ENCODE measurements at regions not wholly inside any gene's neighbourhood (a gene's known extent, or its start where the extent isn't known, plus 50 kb on each side); places are given as distances from the start of the nearest gene placed in this dataset.

DNA sequence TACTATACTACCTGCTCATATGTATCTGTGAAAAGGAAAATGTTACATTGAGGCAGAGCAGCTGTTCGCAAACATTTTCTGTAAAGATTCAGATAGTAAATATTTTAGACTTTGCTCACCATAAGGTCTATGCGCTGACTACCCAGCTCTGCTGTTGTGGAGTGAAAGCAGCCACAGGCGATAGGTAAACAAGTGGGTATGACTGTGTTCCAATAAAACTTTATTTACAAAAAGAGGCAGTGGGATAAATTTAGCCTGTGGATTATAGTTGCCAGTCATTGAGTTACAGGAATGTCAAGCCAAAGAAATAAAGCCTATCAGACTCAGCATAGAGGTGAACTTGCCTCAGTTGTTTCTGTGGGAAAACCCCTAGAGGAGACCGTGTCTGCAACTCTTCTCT is 487.7 kb upstream of the API5 start:
- DNase-seq: no peak
- H3K9me3 Mint-ChIP-seq: peaks cover 0 to 8% (median 3%) of the 10 kb centered on the region in 8 donors
- no peak overlapping the region for H3K27ac ChIP-seq (ENCODE audit: low read depth, low read length)
- H3K36me3 ChIP-seq (ENCODE audit: insufficient read depth, low read length): no peaks in the 10 kb centered on the region
- H3K9me3 ChIP-seq (ENCODE audit: control insufficient read depth in 1 of 2, low read length in 2 of 2): no peaks in the 10 kb centered on the region
- no peak overlapping the region for H3K4me3 Mint-ChIP-seq
- H3K27ac Mint-ChIP-seq: no peak overlapping the region
- no peaks in the 10 kb centered on the region for H3K4me1 ChIP-seq (ENCODE audit: insufficient read depth, low read length)
- no peaks in the 10 kb centered on the region for H3K36me3 Mint-ChIP-seq
- no peaks in the 10 kb centered on the region for H3K27me3 ChIP-seq (ENCODE audit: insufficient read depth, low read length)
- H3K4me1 Mint-ChIP-seq: no peaks in the 10 kb centered on the region
- POLR2A ChIA-PET (ENCODE audit: partially characterized antibody): no interaction called here
- CTCF ChIA-PET (ENCODE audit: partially characterized antibody): no interaction called here
- no peaks in the 10 kb centered on the region for H3K27me3 Mint-ChIP-seq
- intact Hi-C loops (cut with micrococcal nuclease): no loop called here
- no peak overlapping the region for H3K4me3 ChIP-seq (ENCODE audit: low read length in 2 of 2)

DNA sequence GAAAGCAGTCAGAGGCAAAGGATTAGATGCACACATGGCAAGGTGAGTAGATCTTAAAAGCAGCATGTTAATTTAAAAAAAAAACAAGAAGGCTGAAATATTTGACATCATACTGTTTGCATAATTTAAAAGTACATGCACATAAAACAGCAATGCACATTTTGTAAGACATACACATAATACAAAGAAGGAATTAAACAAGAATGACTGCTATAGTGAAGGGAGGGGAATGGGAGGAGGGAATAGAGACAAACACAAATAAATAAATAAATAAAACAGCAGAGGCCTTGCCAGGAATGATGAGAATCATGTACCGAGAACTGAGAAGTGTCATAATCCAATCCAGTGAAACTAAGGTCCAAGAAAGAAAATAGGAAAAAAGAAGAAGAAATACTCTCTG is 486.2 kb upstream of the API5 start:
- H3K36me3 Mint-ChIP-seq: no peaks in the 10 kb centered on the region
- POLR2A ChIA-PET (ENCODE audit: partially characterized antibody): no interaction called here
- H3K36me3 ChIP-seq (ENCODE audit: insufficient read depth, low read length): no peaks in the 10 kb centered on the region
- no peak overlapping the region for H3K27ac ChIP-seq (ENCODE audit: low read depth, low read length)
- CTCF ChIA-PET (ENCODE audit: partially characterized antibody): no interaction called here
- peaks cover 0 to 8% (median 3%) of the 10 kb centered on the region in 8 donors for H3K9me3 Mint-ChIP-seq
- H3K27me3 Mint-ChIP-seq: no peaks in the 10 kb centered on the region
- H3K4me1 ChIP-seq (ENCODE audit: insufficient read depth, low read length): no peaks in the 10 kb centered on the region
- no peak for DNase-seq
- intact Hi-C loops (cut with micrococcal nuclease): no loop called here
- no peaks in the 10 kb centered on the region for H3K27me3 ChIP-seq (ENCODE audit: insufficient read depth, low read length)
- H3K27ac Mint-ChIP-seq: no peak overlapping the region
- H3K9me3 ChIP-seq (ENCODE audit: control insufficient read depth in 1 of 2, low read length in 2 of 2): no peaks in the 10 kb centered on the region
- H3K4me3 ChIP-seq (ENCODE audit: low read length in 2 of 2): no peak overlapping the region
- no peaks in the 10 kb centered on the region for H3K4me1 Mint-ChIP-seq
- H3K4me3 Mint-ChIP-seq: no peak overlapping the region

DNA sequence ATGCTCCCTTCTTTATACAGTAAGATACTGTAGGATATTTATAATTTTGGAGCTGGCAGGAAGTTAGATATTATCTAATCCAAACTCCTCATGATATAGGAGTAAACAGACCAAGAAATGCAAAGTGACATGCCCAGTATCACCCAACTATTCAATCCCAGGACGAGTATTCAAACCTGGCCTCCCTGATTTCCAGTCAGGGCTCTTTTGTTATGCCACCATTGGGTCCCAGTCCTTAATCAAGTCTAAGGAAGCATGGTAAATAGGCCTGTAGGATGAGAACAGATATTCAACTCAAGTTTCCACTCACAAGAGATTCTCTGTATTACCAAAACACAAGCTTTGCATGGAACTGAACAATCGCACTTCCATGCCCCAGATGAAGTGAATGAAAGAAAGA is 484.0 kb upstream of the API5 start:
- Mint-ChIP-seq H3K4me1 (no peaks in the 10 kb centered on the region), H3K9me3 (peaks cover 0 to 12% (median 2%) of the 10 kb centered on the region in 8 donors), H3K27ac (no peak overlapping the region), H3K4me3 (no peak overlapping the region), H3K36me3 (no peaks in the 10 kb centered on the region), H3K27me3 (no peaks in the 10 kb centered on the region)
- Histone ChIP-seq H3K27me3 (ENCODE audit: insufficient read depth, low read length) (no peaks in the 10 kb centered on the region), H3K4me1 (ENCODE audit: insufficient read depth, low read length) (no peaks in the 10 kb centered on the region), H3K4me3 (ENCODE audit: low read length in 2 of 2) (no peak overlapping the region), H3K27ac (ENCODE audit: low read depth, low read length) (no peak overlapping the region), H3K36me3 (ENCODE audit: insufficient read depth, low read length) (no peaks in the 10 kb centered on the region), H3K9me3 (ENCODE audit: control insufficient read depth in 1 of 2, low read length in 2 of 2) (no peaks in the 10 kb centered on the region)
- no peak for DNase-seq
- intact Hi-C loops (cut with micrococcal nuclease): no loop called here
- POLR2A ChIA-PET (ENCODE audit: partially characterized antibody): no interaction called here
- CTCF ChIA-PET (ENCODE audit: partially characterized antibody): no interaction called here

GRCh38 chr11:42837994-42838393 is 473.8 kb upstream of the API5 start:
- H3K36me3 Mint-ChIP-seq: no peaks in the 10 kb centered on the region
- CTCF ChIA-PET (ENCODE audit: partially characterized antibody): no interaction called here
- H3K27me3 Mint-ChIP-seq: no peaks in the 10 kb centered on the region
- Histone ChIP-seq H3K4me1 (ENCODE audit: insufficient read depth, low read length) (no peaks in the 10 kb centered on the region), H3K27ac (ENCODE audit: low read depth, low read length) (no peak overlapping the region), H3K36me3 (ENCODE audit: insufficient read depth, low read length) (no peaks in the 10 kb centered on the region), H3K4me3 (ENCODE audit: low read length in 2 of 2) (no peak overlapping the region), H3K9me3 (ENCODE audit: control insufficient read depth in 1 of 2, low read length in 2 of 2) (no peaks in the 10 kb centered on the region), H3K27me3 (ENCODE audit: insufficient read depth, low read length) (no peaks in the 10 kb centered on the region)
- no peak overlapping the region for H3K27ac Mint-ChIP-seq
- no peak for DNase-seq
- peaks cover 0 to 38% (median 12%) of the 10 kb centered on the region in 8 donors for H3K9me3 Mint-ChIP-seq
- no peak overlapping the region for H3K4me3 Mint-ChIP-seq
- intact Hi-C loops (cut with micrococcal nuclease): no loop called here
- H3K4me1 Mint-ChIP-seq: no peaks in the 10 kb centered on the region
- POLR2A ChIA-PET (ENCODE audit: partially characterized antibody): no interaction called here

GRCh38 chr11:42840176-42840829 is 471.5 kb upstream of the API5 start:
- H3K9me3 ChIP-seq (ENCODE audit: control insufficient read depth in 1 of 2, low read length in 2 of 2): no peaks in the 10 kb centered on the region
- ChIA-PET CTCF (ENCODE audit: partially characterized antibody) (no interaction called here), POLR2A (ENCODE audit: partially characterized antibody) (no interaction called here)
- H3K36me3 Mint-ChIP-seq: no peaks in the 10 kb centered on the region
- H3K4me1 Mint-ChIP-seq: no peaks in the 10 kb centered on the region
- H3K4me3 ChIP-seq (ENCODE audit: low read length in 2 of 2): no peak overlapping the region
- H3K27ac ChIP-seq (ENCODE audit: low read depth, low read length): no peak overlapping the region
- H3K27ac Mint-ChIP-seq: no peak overlapping the region
- intact Hi-C loops (cut with micrococcal nuclease): no loop called here
- no peaks in the 10 kb centered on the region for H3K4me1 ChIP-seq (ENCODE audit: insufficient read depth, low read length)
- no peak for DNase-seq
- H3K27me3 ChIP-seq (ENCODE audit: insufficient read depth, low read length): no peaks in the 10 kb centered on the region
- peaks cover 0 to 27% (median 7%) of the 10 kb centered on the region in 8 donors for H3K9me3 Mint-ChIP-seq
- no peaks in the 10 kb centered on the region for H3K27me3 Mint-ChIP-seq
- no peak overlapping the region for H3K4me3 Mint-ChIP-seq
- H3K36me3 ChIP-seq (ENCODE audit: insufficient read depth, low read length): no peaks in the 10 kb centered on the region

DNA sequence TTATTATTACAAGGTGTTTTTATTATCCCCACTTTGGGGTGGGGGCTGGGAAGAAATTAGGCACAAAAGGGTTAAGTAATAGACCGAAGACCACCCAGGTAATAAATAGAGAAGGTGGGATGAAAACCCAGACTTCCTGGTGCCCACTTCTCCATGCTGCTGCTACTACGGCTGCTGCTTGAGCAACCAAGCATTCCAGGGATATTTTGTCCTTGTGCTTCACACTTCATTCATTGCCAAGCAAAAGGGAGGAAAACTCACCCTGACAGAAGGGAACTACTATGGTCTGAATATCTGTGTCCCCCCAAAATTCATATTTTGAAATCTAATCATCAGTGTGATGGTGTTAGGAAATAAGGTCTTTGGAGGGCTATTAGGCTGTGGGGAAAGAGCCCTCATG is 470.9 kb upstream of the API5 start:
- POLR2A ChIA-PET (ENCODE audit: partially characterized antibody): no interaction called here
- Histone ChIP-seq H3K4me3 (ENCODE audit: low read length in 2 of 2) (no peak overlapping the region), H3K9me3 (ENCODE audit: control insufficient read depth in 1 of 2, low read length in 2 of 2) (no peaks in the 10 kb centered on the region), H3K27me3 (ENCODE audit: insufficient read depth, low read length) (no peaks in the 10 kb centered on the region), H3K36me3 (ENCODE audit: insufficient read depth, low read length) (no peaks in the 10 kb centered on the region), H3K4me1 (ENCODE audit: insufficient read depth, low read length) (no peaks in the 10 kb centered on the region), H3K27ac (ENCODE audit: low read depth, low read length) (no peak overlapping the region)
- H3K27ac Mint-ChIP-seq: no peak overlapping the region
- H3K4me1 Mint-ChIP-seq: no peaks in the 10 kb centered on the region
- no peaks in the 10 kb centered on the region for H3K36me3 Mint-ChIP-seq
- no peak for DNase-seq
- H3K4me3 Mint-ChIP-seq: no peak overlapping the region
- intact Hi-C loops (cut with micrococcal nuclease): no loop called here
- CTCF ChIA-PET (ENCODE audit: partially characterized antibody): no interaction called here
- H3K27me3 Mint-ChIP-seq: no peaks in the 10 kb centered on the region
- H3K9me3 Mint-ChIP-seq: peaks cover 0 to 25% (median 7%) of the 10 kb centered on the region in 8 donors

- no peaks in the 10 kb centered on the region for H3K27me3 Mint-ChIP-seq
- peaks cover 0 to 25% (median 6%) of the 10 kb centered on the region in 8 donors for H3K9me3 Mint-ChIP-seq
- ChIA-PET CTCF (ENCODE audit: partially characterized antibody) (no interaction called here), POLR2A (ENCODE audit: partially characterized antibody) (no interaction called here)
- no peak overlapping the region for H3K27ac ChIP-seq (ENCODE audit: low read depth, low read length)
- H3K27me3 ChIP-seq (ENCODE audit: insufficient read depth, low read length): no peaks in the 10 kb centered on the region
- H3K4me3 ChIP-seq (ENCODE audit: low read length in 2 of 2): no peak overlapping the region
- H3K4me1 Mint-ChIP-seq: no peaks in the 10 kb centered on the region
- H3K9me3 ChIP-seq (ENCODE audit: control insufficient read depth in 1 of 2, low read length in 2 of 2): no peaks in the 10 kb centered on the region
- H3K4me3 Mint-ChIP-seq: no peak overlapping the region
- H3K36me3 Mint-ChIP-seq: no peaks in the 10 kb centered on the region
- no peaks in the 10 kb centered on the region for H3K4me1 ChIP-seq (ENCODE audit: insufficient read depth, low read length)
- DNase-seq: no peak
- intact Hi-C loops (cut with micrococcal nuclease): no loop called here
- no peak overlapping the region for H3K27ac Mint-ChIP-seq
- H3K36me3 ChIP-seq (ENCODE audit: insufficient read depth, low read length): no peaks in the 10 kb centered on the region
Measured at GRCh38 chr11:42841556-42841955, 470.2 kb upstream of the API5 start.

- H3K27me3 Mint-ChIP-seq: no peaks in the 10 kb centered on the region
- DNase-seq: no peak
- H3K27ac Mint-ChIP-seq: no peak overlapping the region
- intact Hi-C loops (cut with micrococcal nuclease): no loop called here
- no peaks in the 10 kb centered on the region for H3K36me3 Mint-ChIP-seq
- H3K9me3 Mint-ChIP-seq: peaks cover 0 to 25% (median 4%) of the 10 kb centered on the region in 8 donors
- no peak overlapping the region for H3K4me3 Mint-ChIP-seq
- Histone ChIP-seq H3K36me3 (ENCODE audit: insufficient read depth, low read length) (no peaks in the 10 kb centered on the region), H3K27ac (ENCODE audit: low read depth, low read length) (no peak overlapping the region), H3K4me3 (ENCODE audit: low read length in 2 of 2) (no peak overlapping the region), H3K27me3 (ENCODE audit: insufficient read depth, low read length) (no peaks in the 10 kb centered on the region), H3K9me3 (ENCODE audit: control insufficient read depth in 1 of 2, low read length in 2 of 2) (no peaks in the 10 kb centered on the region), H3K4me1 (ENCODE audit: insufficient read depth, low read length) (no peaks in the 10 kb centered on the region)
- ChIA-PET CTCF (ENCODE audit: partially characterized antibody) (no interaction called here), POLR2A (ENCODE audit: partially characterized antibody) (no interaction called here)
- no peaks in the 10 kb centered on the region for H3K4me1 Mint-ChIP-seq
Measured at GRCh38 chr11:42849362-42849761, 462.4 kb upstream of the API5 start.
